Loucy (cell line): ENCODE measurements at regions not wholly inside any gene's neighbourhood (a gene's known extent, or its start where the extent isn't known, plus 50 kb on each side); places are given as distances from the start of the nearest gene placed in this dataset.

Source experiments
- EZH2phosphoT487 ChIP-seq: fragments of 200-600 bp; IDR thresholded peaks from 2 replicates; pipeline ENCODE4 v1.6.1; 2018; ENCODE audit warnings: antibody characterized with exemption, mild to moderate bottlenecking, moderate library complexity, borderline replicate concordance
- TF ChIP-seq, protein P1 (sequence below): fragments of 200-600 bp; sonication (generic); conservative IDR thresholded peaks from 2 replicates; pipeline ENCODE4 v1.5.1; 2014; ENCODE audit warnings: mild to moderate bottlenecking, antibody characterized with exemption, low read length

DNA sequence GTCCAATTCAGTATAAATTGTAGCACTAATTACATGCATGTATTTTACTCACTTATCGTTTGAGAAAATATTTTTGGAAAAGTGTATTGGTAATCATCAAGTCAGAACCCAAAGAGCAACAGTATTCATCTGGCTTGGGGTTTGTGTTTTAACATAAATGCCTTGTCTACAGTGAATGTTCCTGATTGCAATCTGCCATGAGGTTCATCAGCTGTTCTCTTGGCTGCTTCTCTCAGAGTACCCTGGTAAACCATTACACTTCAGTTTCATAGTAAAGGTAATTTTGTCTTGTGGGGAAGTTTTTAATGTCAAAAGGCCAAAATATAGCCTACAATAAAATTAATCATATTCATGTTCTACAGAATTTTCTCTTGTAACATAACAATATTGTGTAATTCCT, 150.3 kb downstream of the IFI44 start:
- TF ChIP-seq, protein P1, sequence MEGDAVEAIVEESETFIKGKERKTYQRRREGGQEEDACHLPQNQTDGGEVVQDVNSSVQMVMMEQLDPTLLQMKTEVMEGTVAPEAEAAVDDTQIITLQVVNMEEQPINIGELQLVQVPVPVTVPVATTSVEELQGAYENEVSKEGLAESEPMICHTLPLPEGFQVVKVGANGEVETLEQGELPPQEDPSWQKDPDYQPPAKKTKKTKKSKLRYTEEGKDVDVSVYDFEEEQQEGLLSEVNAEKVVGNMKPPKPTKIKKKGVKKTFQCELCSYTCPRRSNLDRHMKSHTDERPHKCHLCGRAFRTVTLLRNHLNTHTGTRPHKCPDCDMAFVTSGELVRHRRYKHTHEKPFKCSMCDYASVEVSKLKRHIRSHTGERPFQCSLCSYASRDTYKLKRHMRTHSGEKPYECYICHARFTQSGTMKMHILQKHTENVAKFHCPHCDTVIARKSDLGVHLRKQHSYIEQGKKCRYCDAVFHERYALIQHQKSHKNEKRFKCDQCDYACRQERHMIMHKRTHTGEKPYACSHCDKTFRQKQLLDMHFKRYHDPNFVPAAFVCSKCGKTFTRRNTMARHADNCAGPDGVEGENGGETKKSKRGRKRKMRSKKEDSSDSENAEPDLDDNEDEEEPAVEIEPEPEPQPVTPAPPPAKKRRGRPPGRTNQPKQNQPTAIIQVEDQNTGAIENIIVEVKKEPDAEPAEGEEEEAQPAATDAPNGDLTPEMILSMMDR: no peak
- no peak for TF ChIP-seq EZH2phosphoT487
